ENCODE measurements at regions not wholly inside any gene's neighbourhood (a gene's known extent, or its start where the extent isn't known, plus 50 kb on each side); places are given as distances from the start of the nearest gene placed in this dataset.

DNA sequence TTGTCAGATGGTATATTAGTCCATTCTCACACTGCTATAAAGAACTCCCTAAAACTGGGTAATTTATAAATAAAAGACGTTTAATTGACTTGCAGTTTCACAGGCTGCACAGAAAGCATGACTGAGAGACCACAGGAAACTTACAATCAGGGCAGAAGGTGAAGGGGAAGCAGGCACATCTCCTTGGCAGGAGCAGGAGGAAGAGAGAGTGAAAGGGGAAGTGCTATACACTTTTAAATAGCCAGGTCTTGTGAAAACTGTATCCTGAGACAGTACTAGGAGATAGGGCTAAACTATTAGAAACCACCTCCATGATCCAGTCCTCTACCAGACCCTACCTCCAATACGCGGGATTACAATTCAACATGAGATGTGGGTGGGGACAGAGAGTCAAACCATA is 193.9 kb upstream of the KCNG1 start:
- no peak for DNase-seq

DNA sequence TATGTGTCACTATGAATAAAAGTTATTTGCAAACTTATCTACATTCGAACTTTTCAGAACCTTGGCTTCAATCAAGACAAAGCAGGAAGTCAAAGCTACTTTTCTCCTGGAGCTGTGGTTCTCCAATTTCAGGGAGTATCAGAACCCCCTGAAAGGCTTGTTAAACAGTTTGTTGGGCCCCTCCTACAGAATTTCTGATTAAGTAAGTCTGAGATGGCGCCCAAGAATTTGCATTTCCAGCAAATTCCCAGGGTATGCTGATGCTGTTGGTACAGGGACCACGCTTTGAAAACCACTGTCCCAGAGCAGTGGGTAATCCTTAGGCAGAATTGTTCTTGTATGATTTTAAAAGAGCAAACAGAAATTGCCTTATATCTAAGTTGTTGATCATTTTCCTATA is 189.9 kb upstream of the KCNG1 start:
- no peak for DNase-seq

DNA sequence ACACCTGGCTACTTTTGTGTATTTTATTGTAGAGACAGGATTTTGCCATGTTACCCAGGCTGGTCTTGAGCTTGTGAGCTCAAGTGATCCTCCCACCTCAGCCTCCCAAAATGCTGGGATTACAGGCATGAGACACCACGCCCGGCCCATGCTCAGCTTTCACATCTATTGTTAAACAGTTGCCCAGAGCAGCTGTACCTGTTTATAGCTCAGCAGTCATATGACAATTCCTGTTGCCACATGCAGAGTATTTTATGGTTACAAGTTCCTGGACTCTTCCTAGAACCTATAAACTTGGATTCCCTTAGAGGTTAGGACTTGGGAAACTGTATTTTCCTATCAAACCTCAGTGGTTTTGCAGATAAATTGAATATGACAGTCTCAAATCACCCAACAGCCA is 188.3 kb upstream of the KCNG1 start:
- no peak for DNase-seq

DNA sequence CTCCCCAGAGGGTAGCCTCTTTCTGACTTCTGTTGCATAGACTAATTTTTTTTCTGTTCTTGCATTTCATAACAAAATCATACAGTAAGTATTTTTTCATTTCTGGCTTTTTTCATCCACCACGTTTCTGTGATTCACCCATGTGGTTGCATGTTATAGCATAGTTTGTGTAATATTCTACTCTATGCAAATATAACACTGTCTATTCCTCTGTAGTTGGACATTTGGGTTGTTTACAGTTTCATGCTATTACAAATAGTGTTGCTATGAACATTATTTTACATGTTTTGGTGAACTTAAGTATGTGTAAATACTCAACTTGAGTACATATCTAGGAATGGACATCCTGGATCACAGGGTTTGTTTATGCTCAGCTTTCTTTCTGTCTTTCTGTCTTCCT is 187.2 kb upstream of the KCNG1 start:
- DNase-seq: no peak

DNA sequence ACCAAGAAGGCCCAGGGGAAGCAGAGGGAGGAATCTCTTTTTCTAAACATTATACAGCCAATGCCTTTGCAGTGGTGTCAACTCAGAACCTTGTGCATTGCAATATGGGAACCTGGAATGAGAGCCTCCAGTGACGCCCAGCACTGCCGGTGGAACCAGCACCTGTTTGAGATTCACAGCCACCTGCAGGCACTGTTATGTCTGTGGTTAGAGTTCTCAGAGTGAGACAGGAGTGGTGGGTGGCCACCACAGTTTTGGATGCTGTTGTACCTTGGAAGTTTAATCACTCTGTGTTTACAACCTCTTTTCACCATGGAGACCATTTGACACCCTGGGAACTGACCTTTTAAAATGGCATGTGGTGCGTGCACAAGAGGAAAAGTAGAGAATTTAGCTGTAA is 185.3 kb upstream of the KCNG1 start:
- DNase-seq: no peak

DNA sequence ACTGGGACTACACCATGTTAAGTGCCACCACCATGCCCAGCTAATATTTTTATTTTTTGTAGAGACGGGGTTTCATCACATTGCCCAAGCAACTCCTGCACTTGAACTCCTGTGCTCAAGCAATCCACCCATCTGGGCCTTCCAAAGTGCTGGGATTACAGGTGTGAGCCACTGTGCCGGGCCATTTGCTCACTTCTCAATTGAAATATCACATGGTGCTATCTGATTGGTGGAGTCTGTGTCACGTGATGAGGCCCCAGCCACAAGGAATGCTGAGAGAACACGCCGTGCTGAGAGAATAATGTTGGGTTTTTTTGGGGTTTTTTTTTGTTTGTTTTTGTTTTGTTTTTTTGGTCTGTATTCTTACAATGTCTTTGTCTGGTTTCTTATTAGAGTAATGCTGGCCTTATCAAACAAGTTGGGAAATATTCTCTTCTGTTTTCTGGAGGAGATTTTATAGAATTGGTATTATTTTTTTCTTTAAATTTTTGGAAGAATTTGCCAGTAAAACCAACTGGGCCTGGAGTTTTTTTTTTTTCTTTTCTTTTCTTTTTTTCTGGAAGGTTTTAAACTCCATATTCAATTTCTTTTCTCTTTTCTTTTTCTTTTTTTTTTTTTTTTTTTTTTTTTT is 183.2 kb upstream of the KCNG1 start:
- DNase-seq: no peak

DNA sequence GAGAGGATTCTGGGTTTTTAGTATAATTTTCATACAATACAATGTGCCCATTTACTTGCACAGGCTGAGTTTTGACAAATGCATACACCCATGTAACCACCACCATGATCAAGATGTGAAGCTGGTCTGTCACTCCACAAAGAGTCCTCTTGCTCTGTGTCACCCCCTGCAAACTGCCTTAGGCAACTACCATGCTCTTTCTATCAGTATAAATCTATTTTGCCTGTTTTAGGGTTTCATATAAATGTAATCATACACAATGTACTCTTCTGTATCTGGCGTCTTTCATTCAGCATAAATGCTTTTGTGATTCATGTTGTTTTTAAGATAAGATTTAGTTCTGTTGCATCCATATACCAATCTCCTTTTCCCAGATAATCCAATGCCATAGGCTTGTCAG is 181.9 kb upstream of the KCNG1 start:
- no peak for DNase-seq

DNA sequence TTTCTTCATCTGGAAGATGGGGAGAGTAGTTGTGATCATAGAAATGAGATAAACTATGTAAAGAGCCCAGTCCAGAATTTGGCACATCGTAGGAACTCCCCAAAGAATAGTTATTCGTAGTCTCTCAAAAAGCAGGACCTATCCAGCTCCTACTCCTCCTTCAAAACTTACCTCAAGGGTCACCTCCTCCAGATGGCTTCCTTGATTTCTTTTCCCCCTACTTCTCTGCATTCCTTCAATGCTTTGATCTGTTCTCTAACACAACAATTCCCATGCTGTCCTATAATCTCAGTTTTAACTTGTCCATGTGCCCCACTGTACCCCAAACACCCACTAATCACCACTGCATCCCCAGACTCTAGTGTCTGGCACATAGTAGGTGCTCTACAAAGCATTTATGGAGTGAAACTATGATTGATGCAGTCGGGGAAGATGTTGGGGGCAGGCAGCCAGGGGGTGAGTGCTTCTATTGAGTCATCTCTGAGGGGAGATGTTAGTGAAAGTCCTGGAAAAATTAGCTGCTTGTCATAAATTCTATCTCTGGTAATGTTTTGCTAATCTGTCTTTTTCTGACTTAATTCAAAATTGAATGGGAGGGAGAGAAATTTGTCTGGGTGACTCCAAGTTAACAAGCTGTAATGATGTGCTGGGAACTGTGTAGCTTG is 181.3 kb upstream of the KCNG1 start:
- no peak for DNase-seq

DNA sequence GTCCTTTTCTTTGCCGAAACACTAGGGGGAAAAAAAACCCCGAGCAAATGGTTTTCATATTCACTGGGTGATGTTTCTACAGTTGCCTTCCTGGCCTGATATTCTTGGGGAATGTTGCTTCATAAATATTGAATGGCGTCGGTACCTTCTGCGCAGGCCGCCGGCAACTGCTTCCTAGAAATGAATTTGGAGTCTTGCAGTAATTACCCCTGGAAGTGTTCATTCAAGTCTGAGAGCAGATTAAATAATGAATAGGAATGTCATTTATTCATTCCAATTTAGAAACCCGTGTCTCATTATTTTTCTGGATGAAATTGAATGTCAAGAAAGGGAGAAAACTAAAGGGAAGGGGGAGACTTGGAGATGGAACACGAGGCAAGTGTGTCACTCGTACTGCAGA is 179.4 kb upstream of the KCNG1 start:
- no peak for DNase-seq

DNA sequence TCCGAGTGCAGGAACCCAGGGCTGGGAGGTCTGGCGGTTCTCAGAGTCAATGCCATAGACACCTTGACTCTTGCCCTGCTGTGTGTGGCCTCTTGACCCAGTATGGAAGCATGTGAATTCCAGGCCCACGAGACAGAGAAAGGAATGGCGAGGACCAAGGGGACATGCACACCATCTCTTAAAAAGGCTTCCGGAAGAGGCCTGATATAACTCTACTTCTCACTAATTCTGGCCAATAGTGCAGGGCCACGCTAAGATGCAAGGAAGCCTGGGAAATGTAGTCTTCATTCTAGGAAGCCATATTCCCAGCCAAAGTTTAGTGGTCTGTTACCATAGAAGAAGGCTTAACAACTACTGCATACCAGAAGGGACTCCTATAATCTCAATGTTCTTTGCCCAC is 177.0 kb upstream of the KCNG1 start:
- DNase-seq: no peak

DNA sequence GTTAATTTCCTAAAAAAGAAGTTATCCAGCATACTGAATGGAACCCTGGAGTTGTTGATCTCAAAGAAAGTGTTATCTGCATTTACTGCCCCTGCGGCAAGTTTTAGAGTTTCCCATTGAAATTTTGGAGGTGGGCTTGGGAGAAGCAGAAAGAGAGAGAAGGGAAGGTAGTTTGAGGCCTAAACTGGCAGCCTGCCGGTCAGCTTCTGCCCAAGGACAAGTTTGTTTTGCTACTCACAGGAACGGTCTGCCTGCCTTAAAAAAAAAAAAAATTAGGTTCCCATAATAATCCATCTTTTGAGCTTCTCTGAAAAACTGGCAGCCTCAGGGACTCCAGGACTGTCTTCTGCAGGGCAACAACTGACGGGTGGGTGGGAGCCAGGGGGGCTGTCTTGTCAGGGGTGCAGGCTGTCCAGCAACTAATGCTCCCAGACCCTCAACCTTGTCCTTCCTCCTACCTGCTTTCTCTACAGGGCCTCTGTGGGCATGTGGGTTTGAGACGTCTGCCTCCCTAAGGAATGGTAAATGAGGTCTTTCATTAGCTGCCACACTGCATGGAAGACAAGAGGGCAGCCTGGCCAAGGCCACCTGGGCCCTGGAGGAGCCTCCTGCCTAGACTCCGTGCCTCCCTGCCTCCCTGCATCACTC is 176.1 kb upstream of the KCNG1 start:
- DNase-seq: no peak

DNA sequence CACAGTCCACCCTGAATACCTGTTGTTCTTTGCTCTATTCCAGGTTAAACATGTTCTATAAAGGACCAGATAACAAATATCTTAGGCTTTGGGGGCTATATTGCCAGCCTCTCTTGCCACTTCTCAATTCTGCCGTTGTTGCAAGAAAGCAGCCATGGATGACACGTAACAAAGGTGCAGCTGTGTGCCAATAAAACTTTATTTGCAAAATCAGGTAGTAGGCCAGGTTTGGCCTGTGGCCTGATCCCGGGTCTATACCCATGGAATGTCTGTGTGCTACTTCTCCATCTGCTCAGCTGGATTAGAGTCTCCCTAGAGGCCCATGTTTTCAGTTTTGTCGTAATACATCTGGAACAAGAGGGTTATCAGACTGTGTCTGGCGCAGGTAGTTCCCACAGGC is 175.3 kb upstream of the KCNG1 start:
- no peak for DNase-seq

DNA sequence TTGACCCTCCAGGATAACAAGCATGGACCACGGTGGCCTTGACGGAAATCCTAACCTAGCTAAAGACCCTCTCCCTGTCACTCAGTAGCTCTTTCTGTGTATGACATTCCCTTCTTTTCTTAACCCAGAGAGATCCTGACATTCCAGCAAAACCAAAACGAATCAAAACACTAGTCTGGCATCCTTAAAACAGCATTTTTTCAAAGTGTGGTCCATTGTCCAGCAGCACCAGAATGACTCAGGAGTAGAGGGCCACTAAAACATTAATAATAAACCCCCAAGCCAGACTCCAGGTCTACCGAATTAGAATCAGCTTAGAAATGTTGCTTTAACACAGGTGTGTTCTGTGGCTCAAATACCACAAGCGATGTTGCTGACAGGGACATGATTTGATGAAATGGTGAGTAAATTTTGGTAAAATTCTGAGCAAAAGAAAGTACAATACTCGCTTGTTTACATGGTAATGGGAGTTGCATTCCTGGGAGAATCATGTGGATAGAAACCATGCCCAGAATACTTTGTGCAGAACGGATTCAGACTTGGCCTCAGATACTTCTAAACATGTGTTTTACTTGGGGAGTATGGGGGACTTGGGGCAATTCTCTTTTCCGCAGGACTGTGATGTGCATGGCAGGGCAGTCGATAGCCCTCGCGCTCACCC is 174.2 kb upstream of the KCNG1 start:
- DNase-seq: no peak

DNA sequence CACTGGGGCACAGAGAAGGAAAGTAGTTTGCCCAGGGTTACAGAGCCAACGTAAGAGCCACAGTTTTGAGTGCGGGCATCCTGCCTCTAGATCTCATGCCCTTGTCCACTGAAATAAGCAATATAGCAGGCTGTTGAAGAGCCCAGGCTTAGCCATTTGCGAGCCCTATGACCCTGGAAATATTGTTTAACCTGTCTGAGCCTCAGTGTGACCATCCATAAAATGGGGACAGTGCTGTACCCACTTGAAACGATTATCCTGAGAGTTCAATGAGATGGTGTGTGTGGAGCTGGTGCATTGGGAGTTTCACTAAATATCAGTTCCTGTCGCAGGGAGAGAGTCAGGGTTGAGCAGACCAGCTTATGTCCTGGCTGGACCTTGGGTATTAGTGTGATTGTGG is 173.1 kb upstream of the KCNG1 start:
- DNase-seq: no peak

DNA sequence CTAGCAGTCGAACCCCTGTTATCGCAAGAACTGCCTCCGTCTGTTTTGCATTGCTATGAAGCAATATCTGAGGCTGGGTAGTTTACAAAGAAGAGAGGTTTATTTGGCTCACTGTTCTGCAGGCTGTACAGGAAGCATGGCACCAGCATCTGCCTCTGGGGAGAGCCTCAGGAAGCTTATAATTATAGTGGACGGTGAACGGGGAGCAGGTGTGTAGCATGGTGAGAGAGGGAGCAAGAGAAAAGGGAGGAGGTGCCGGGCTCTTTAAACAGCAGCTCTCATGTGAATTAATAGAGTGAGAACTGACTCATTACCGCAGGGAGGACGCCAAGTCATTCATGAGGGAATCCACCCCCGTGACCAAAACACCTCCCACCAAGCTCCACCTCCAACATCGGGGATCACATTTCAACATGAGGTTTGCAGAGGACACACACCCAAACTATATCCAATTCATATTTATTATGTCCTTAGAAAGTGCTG is 172.6 kb upstream of the KCNG1 start:
- DNase-seq: no peak

DNA sequence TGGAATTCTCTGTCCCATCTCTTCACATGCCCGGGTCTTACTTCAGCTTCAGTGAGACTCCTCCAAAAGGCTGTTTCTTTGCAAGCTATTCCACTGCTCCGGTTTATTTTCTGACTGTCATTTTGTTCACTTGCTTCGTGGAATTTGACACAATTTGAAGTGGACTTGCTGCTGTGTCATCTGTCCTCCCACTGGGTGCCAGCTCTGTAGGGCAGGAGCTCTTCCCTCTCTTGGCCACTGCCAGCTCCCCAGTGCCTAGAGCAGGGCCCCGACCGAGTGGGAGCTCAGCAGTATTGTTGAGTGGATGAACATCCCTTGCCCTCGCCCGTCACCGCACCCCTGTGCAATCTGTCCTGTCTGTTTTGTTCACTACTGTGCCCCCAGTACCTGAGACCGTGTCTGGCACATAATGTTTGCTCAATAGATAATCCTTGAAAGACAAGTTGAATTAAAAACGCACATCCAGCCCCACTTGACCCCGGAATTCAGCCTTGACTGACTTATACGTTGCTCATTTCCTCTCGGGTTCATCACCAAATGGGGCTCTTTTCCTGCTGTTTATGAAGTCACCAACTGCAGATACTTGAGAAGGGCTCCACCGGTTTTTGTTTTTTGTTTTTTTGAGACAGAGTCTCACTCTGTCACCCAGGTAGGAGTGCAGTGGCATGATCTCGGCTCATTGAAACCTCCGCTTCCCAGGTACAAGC is 170.3 kb upstream of the KCNG1 start:
- no peak for DNase-seq

DNA sequence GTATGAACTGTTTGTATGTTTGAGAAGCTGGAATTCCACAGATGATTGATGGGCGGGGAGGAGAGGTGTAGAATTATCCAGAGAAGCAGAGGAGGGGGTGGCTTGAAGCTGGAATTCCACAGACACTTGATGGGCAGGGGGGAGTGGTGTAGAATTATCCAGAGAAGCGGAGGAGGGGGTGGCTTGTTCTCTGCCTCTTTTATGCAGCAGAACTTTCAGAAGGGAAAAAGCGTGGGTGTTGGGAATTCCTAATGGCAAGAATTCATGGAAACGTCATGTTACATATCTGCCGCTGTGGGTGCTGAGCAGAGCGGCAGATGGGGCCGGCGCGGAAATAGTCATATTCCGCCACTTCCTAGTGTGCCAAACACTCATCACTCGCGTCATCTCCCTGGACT is 167.9 kb upstream of the KCNG1 start:
- no peak for DNase-seq

DNA sequence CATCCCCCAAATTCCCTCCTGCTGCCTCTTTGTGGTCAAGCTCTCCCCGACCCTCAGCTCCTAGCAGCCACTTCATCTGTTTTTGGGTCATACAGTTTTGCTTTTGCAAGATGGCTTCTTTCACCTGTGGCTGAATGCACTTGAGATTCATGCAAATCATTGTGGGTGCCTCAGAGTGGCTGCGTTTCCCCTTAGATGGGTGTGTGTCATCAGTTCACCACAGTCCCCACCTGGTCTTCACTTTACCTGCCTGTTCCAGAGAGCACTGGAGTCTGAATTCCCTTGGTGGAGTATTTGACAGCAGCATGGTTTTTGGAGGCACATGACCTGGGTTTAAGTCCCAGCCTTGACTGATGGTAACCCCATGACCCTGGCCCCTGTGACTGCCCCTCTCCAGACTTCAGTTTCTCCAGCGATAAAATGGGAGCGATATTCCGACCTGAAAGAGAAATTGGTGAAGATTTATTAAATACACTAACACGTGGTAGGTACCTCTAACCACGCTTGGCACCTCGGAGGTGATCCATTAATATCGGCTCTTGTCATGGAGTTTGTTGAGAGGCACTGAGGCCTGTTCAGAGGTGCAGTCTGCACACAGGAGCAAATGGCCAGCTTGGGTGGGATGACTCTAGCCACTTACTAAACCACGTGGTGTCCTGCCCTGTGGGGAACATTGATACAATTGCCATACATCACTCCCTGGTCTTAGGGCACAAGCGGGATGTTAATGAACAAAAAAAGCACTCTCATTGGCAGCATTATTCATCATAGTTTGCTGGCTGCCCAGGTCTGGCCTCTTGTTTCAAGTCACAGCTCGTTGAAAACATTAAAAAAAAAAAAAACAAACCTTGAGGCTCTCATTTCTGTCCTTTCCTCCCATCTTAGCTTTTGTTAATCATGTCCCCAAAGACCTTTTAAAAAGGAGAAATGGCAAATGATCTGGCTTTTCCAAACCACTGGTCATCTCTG is 167.2 kb upstream of the KCNG1 start:
- no peak for DNase-seq

DNA sequence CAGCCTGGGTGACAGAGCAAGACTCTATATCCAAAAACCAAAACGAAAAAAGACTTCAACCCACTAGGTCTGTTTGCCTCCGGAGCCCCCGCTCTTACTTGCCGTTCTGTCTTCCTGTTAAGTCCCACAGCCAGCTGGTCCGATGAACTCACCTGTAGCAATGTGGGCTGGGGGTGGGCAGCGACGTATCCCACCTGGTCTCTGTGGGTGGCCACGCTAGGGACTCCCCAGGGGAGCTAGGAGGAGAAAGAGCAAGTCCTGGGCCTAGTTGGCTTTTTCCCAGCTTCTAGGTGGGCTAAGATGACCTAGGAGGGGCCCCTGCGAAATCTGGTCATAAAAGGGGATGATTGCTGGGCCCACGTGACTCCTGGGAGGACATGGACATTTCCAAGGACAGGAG is 166.0 kb upstream of the KCNG1 start:
- DNase-seq: no peak

DNA sequence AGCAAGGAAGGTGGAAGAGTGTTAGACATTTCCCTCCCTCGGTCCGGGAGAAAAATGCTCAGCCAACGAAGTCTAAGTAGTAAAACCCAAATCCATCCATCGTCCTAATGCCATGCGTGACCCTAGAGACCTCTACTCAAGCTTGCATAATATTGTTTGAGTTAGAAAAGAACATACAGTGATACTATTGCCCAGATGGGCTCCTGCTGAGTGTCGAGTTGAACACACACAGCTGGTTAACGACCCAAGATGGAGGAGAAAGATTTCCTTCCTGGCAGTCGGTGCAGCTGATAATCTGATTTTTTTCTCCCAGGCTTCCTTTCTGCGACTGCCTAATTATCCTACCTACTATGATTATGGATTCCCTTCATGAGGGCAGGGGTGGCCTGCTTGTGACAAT is 164.4 kb upstream of the KCNG1 start:
- no peak for DNase-seq

DNA sequence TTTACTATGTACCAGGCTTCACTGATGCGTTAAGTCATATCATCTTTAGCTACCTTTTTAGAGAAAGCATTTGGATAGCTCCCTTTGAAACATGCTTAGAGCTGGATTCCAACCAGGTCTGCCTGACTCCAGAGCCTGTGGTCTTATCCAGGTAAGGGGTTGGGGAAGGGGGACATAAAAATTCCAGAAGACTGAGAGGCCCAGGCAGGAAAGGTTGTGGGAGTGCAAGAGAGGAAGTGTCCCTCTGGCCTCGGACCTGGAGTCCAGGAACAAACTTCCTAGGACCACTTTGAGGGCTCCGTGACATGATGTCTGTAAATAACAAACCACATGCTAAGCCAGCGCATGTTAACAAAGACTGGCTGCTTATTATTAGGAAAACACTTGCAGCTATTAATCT is 163.0 kb upstream of the KCNG1 start:
- DNase-seq: no peak

DNA sequence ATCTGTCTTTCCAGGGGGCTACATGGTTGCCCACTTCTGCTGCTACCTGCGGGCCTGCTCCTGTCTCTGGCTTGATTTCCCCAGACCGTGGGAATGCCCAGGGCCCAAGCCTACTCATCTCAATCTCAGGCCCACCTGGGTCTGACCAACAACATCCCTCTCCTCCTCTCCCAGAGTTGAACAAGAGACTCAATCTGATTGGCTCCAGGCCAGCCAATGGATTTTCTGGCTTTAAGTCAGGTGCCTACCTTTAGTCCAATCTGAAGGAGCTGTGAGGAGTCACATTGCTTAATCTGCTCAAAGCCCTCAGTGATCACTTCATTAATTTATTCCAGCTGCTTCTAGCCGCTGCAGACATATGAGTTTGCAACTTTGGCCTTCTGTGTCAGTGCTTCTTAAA is 162.4 kb upstream of the KCNG1 start:
- no peak for DNase-seq
